ENCODE measurements at regions not wholly inside any gene's neighbourhood (a gene's known extent, or its start where the extent isn't known, plus 50 kb on each side); places are given as distances from the start of the nearest gene placed in this dataset.

- Histone ChIP-seq H3K27me3 (ENCODE audit: insufficient read depth, low read length, poor library complexity) (peaks cover 3% of the 10 kb centered on the region), H4K20me1 (ENCODE audit: insufficient read depth, low read length) (no peaks in the 10 kb centered on the region), H3K27ac (ENCODE audit: low read length) (no peak overlapping the region), H2AFZ (ENCODE audit: low read depth, low read length) (no peak overlapping the region), H3K9me3 (ENCODE audit: insufficient read depth, low read length, severe bottlenecking) (no peaks in the 10 kb centered on the region), H3K4me1 (ENCODE audit: insufficient read depth, low read length) (no peaks in the 10 kb centered on the region), H3K4me2 (ENCODE audit: insufficient read depth, low read length) (no peak overlapping the region), H3K9ac (ENCODE audit: low read depth, low read length) (no peak overlapping the region), H3K36me3 (ENCODE audit: insufficient read depth, low read length) (no peaks in the 10 kb centered on the region), H3K4me3 (ENCODE audit: low read depth in 1 of 2, low read length in 2 of 2) (no peak overlapping the region), H3K79me2 (ENCODE audit: insufficient read depth, low read length) (no peaks in the 10 kb centered on the region)
- no peak for TF ChIP-seq CTCF (IDR thresholded peaks at IDR 0.05; ENCODE audit: borderline replicate concordance, extremely low read depth, low read length, poor library complexity, severe bottlenecking)
- TF ChIP-seq EZH2 (IDR thresholded peaks at IDR 0.05; ENCODE audit: borderline replicate concordance, low read depth, low read length, severe bottlenecking) = no peak
- DNase-seq = no peak
- ATAC-seq (ENCODE audit: insufficient read depth, low read depth) = no peak
Observed at GRCh38 chr3:170739410-170739809, 130.6 kb downstream of the RPL22L1 start.

- no peak overlapping the region for H3K27ac ChIP-seq (ENCODE audit: low read length)
- H3K79me2 ChIP-seq (ENCODE audit: insufficient read depth, low read length) = no peaks in the 10 kb centered on the region
- ATAC-seq (ENCODE audit: insufficient read depth, low read depth) (no peak), DNase-seq (no peak)
- H3K9ac ChIP-seq (ENCODE audit: low read depth, low read length) = no peak overlapping the region
- no peaks in the 10 kb centered on the region for H3K36me3 ChIP-seq (ENCODE audit: insufficient read depth, low read length)
- no peak overlapping the region for H3K4me2 ChIP-seq (ENCODE audit: insufficient read depth, low read length)
- H3K4me1 ChIP-seq (ENCODE audit: insufficient read depth, low read length) = no peaks in the 10 kb centered on the region
- H3K4me3 ChIP-seq (ENCODE audit: low read depth in 1 of 2, low read length in 2 of 2) = no peak overlapping the region
- no peak overlapping the region for H2AFZ ChIP-seq (ENCODE audit: low read depth, low read length)
- no peaks in the 10 kb centered on the region for H3K9me3 ChIP-seq (ENCODE audit: insufficient read depth, low read length, severe bottlenecking)
- peaks cover 9% of the 10 kb centered on the region for H3K27me3 ChIP-seq (ENCODE audit: insufficient read depth, low read length, poor library complexity)
- no peaks in the 10 kb centered on the region for H4K20me1 ChIP-seq (ENCODE audit: insufficient read depth, low read length)
- no peak for TF ChIP-seq EZH2 (IDR thresholded peaks at IDR 0.05; ENCODE audit: borderline replicate concordance, low read depth, low read length, severe bottlenecking)
- no peak for TF ChIP-seq CTCF (IDR thresholded peaks at IDR 0.05; ENCODE audit: borderline replicate concordance, extremely low read depth, low read length, poor library complexity, severe bottlenecking)
Observed at GRCh38 chr3:170738766-170739165, 131.2 kb downstream of the RPL22L1 start.

DNA sequence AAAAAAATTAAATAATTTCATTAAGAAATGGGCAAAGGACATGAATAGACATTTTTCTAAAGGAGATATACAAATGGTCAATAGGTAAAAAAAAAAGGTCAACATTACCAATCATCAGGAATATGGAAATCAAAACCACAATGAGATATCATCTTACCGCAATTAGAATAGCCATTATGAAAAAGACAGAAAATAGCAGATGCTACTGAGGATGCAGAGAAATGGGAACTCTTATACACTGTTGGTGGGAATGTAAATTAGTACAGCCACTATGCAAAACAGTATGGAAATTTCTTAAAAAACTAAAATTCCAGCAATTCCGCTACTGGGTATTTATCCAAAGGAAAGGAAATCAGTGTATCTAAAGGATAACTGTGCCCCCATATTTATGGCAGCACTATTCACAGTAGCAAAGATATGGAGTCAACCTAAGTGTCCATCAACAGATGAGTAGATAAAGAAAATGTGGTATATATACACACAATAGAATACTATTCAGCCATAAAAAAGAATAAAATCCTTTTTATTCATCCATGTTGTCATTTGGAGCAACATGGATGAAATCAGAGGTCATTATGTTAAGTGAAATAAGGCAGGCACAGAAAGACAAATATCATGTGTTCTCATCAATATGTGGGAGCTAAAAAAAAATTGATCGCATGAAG is 132.4 kb downstream of the RPL22L1 start:
- ATAC-seq (ENCODE audit: insufficient read depth, low read depth) (no peak), DNase-seq (no peak)
- Histone ChIP-seq H3K9ac (ENCODE audit: low read depth, low read length) (no peak overlapping the region), H3K36me3 (ENCODE audit: insufficient read depth, low read length) (no peaks in the 10 kb centered on the region), H3K79me2 (ENCODE audit: insufficient read depth, low read length) (no peaks in the 10 kb centered on the region), H3K4me1 (ENCODE audit: insufficient read depth, low read length) (no peaks in the 10 kb centered on the region), H3K27me3 (ENCODE audit: insufficient read depth, low read length, poor library complexity) (peaks cover 12% of the 10 kb centered on the region), H2AFZ (ENCODE audit: low read depth, low read length) (no peak overlapping the region), H3K4me3 (ENCODE audit: low read depth in 1 of 2, low read length in 2 of 2) (no peak overlapping the region), H3K4me2 (ENCODE audit: insufficient read depth, low read length) (no peak overlapping the region), H3K9me3 (ENCODE audit: insufficient read depth, low read length, severe bottlenecking) (no peaks in the 10 kb centered on the region), H4K20me1 (ENCODE audit: insufficient read depth, low read length) (no peaks in the 10 kb centered on the region), H3K27ac (ENCODE audit: low read length) (no peak overlapping the region)
- TF ChIP-seq EZH2 (IDR thresholded peaks at IDR 0.05; ENCODE audit: borderline replicate concordance, low read depth, low read length, severe bottlenecking) = no peak
- no peak for TF ChIP-seq CTCF (IDR thresholded peaks at IDR 0.05; ENCODE audit: borderline replicate concordance, extremely low read depth, low read length, poor library complexity, severe bottlenecking)

Data from DND-41 (cell line).